ENCODE measurements at regions not wholly inside any gene's neighbourhood (a gene's known extent, or its start where the extent isn't known, plus 50 kb on each side); places are given as distances from the start of the nearest gene placed in this dataset.

DNA sequence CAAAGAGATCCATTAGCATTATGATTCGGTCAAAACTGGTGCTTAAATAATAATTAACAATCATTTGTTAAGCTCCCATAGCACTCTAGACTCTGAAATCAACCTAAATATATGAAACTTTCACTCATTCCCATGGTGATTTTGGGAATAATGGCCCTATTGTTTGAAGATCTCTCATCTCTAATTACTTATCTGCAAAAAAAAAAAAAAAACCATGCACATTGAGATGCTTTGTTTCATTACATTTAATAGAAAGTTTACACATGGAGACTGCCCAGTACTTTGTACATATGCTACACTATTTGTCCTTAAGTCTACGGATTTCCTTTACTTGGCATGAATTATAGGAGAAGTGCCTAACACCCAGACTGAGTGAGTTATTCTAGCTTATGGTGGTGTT, 280.6 kb upstream of the MEOX2 start:
- Histone ChIP-seq H3K4me3 (ENCODE audit: low read depth, low read length) (no peak overlapping the region), H3K36me3 (replicated peaks) (no peaks in the 10 kb centered on the region), H3K27me3 (replicated peaks) (no peaks in the 10 kb centered on the region), H3K27ac (no peak overlapping the region)
- DNase-seq = no peak
- TF ChIP-seq, protein P1, sequence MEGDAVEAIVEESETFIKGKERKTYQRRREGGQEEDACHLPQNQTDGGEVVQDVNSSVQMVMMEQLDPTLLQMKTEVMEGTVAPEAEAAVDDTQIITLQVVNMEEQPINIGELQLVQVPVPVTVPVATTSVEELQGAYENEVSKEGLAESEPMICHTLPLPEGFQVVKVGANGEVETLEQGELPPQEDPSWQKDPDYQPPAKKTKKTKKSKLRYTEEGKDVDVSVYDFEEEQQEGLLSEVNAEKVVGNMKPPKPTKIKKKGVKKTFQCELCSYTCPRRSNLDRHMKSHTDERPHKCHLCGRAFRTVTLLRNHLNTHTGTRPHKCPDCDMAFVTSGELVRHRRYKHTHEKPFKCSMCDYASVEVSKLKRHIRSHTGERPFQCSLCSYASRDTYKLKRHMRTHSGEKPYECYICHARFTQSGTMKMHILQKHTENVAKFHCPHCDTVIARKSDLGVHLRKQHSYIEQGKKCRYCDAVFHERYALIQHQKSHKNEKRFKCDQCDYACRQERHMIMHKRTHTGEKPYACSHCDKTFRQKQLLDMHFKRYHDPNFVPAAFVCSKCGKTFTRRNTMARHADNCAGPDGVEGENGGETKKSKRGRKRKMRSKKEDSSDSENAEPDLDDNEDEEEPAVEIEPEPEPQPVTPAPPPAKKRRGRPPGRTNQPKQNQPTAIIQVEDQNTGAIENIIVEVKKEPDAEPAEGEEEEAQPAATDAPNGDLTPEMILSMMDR (IDR thresholded peaks at IDR 0.05; ENCODE audit: low read depth, low read length, missing control alignments) = no peak
- in situ Hi-C loops (cut with HindIII; ENCODE audit: low pct_ligation_motif_present, low sequenced_read_pairs) = no loop called here

DNA sequence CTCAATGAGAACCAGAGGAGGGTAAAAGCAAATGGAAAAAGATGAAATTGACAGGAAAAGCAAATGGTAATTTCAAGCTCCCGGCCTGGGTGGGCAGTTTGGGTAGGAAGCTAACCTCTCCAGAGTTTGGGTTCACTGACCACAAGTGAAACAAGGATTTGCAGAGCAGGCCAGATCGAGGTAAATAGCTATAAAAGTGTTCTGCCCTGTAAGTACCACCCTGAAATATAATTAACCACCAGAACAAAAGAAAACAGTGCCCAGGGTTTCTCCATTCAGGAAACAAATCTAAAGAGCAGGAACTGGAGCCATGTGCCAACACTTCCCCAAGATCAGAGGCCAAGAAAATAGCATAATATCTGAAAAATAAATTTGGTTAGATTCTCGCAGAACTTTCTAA, 276.7 kb upstream of the MEOX2 start:
- no peaks in the 10 kb centered on the region for H3K36me3 ChIP-seq (replicated peaks)
- H3K27me3 ChIP-seq (replicated peaks) = no peaks in the 10 kb centered on the region
- no peak overlapping the region for H3K27ac ChIP-seq
- no peak overlapping the region for H3K4me3 ChIP-seq (ENCODE audit: low read depth, low read length)
- in situ Hi-C loops (cut with HindIII; ENCODE audit: low pct_ligation_motif_present, low sequenced_read_pairs) = no loop called here
- DNase-seq = no peak
- TF ChIP-seq, protein P1 (IDR thresholded peaks at IDR 0.05; ENCODE audit: low read depth, low read length, missing control alignments) = no peak

DNA sequence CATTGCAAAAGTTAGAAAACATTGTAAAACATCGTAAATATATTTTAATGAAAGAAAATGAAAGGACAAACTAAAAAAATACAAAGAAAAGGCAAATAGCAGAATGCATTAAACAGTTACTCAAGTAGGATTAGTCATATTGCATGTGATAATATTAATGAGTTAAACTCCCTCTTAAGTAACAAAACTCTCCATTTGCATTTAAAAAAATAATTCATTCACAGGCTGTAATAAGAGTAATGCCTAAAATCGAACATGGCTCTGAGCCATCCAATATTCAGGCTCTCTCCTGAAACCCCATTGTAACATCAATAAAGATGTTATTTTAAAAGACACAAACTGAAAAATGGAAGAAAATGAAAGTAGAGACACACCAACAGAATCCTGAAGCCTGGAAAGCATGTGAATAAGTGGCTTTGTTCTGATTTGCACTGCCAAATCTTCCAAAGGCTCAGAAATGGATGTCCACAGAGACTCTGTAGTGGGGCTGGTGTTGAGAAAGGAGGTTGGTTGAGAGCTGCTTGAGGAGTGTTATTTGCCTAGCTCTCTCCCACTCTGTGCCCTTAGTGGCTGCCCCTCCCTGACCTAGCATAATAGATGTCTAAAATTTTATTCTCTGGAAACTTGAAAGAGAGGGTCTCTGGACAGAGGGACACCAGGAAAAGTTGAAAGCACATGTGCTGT, 268.3 kb upstream of the MEOX2 start:
- Histone ChIP-seq H3K36me3 (replicated peaks) (no peaks in the 10 kb centered on the region), H3K27ac (no peak overlapping the region), H3K27me3 (replicated peaks) (no peaks in the 10 kb centered on the region), H3K4me3 (ENCODE audit: low read depth, low read length) (no peak overlapping the region)
- TF ChIP-seq, protein P1 (IDR thresholded peaks at IDR 0.05; ENCODE audit: low read depth, low read length, missing control alignments) = no peak
- no peak for DNase-seq
- in situ Hi-C loops (cut with HindIII; ENCODE audit: low pct_ligation_motif_present, low sequenced_read_pairs) = no loop called here

DNA sequence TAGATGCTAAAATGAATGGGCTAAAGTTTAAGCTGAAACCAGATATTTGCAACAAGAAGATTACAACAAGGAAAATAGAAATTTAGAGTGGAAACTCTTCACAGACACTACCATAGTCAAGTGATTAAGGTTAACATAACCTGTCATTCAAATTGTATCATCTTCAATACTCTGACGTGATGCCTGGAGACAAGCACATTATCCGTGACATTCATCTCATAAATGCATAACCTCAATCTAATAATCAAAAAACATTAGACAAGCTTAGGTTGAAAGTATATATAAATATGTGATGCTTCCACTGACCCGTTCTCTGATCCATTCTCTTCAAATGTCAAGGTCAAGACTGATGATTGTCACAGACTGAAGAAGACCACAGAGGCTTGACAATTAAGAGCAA, 263.8 kb upstream of the MEOX2 start:
- Histone ChIP-seq H3K4me3 (ENCODE audit: low read depth, low read length) (no peak overlapping the region), H3K27me3 (replicated peaks) (no peaks in the 10 kb centered on the region), H3K27ac (no peak overlapping the region), H3K36me3 (replicated peaks) (no peaks in the 10 kb centered on the region)
- in situ Hi-C loops (cut with HindIII; ENCODE audit: low pct_ligation_motif_present, low sequenced_read_pairs) = no loop called here
- no peak for DNase-seq
- TF ChIP-seq, protein P1 (IDR thresholded peaks at IDR 0.05; ENCODE audit: low read depth, low read length, missing control alignments) = no peak

DNA sequence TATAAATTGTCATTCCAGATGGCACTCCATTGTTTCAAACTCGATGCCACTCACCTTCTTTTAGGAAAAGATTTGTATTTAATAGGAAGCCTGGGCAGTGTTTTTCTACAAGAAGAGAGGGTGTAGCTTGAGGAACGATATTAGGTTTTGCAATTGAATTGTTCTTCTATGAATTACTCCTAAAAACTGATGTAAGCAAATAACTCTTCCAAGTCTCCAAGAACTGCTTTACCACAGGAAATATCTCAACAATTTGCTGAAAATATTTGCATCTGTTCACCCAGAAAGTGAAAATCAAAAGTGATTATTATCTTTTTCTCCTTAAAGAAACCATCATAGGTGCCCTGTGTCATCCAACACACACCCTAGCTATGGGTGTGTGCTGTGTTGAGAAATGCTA, 261.3 kb upstream of the MEOX2 start:
- H3K27ac ChIP-seq = no peak overlapping the region
- TF ChIP-seq, protein P1 (IDR thresholded peaks at IDR 0.05; ENCODE audit: low read depth, low read length, missing control alignments) = no peak
- no peaks in the 10 kb centered on the region for H3K27me3 ChIP-seq (replicated peaks)
- in situ Hi-C loops (cut with HindIII; ENCODE audit: low pct_ligation_motif_present, low sequenced_read_pairs) = no loop called here
- H3K36me3 ChIP-seq (replicated peaks) = no peaks in the 10 kb centered on the region
- DNase-seq = no peak
- H3K4me3 ChIP-seq (ENCODE audit: low read depth, low read length) = no peak overlapping the region

DNA sequence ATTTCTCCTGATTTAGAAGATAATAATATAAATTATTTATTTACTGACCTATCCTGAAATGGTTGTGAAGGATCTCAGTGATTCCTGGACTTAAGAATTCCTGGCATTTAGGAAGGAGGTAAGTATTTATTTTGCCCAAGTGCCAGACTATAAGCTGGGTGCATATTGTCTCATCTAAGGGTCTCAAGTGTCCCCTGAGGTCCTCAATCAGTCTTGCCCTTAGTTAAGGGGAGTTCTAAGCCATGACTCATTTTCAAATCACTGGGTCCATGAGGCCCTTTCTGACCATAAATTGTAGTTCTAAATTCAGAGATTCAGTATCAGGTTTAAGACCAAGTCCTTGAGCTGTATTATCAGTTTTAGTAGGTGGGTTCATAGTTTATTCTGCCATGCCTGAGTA, 251.6 kb upstream of the MEOX2 start:
- TF ChIP-seq, protein P1 (IDR thresholded peaks at IDR 0.05; ENCODE audit: low read depth, low read length, missing control alignments) = no peak
- in situ Hi-C loops (cut with HindIII; ENCODE audit: low pct_ligation_motif_present, low sequenced_read_pairs) = no loop called here

More for the DNA sequence above, 251.6 kb upstream of the MEOX2 start:
- Histone ChIP-seq H3K27ac (no peak overlapping the region), H3K36me3 (replicated peaks) (no peaks in the 10 kb centered on the region), H3K4me3 (ENCODE audit: low read depth, low read length) (no peak overlapping the region), H3K27me3 (replicated peaks) (no peaks in the 10 kb centered on the region)
- no peak for DNase-seq
